Spleen (tissue), 11 donors: ENCODE measurements at regions not wholly inside any gene's neighbourhood (a gene's known extent, or its start where the extent isn't known, plus 50 kb on each side); places are given as distances from the start of the nearest gene placed in this dataset.

Experiments used
- DNase-seq: peaks from one replicate; pipeline ENCODE4 v3.0.0-alpha.2; 2020
- H3K27ac ChIP-seq, 8 donors: fragments of 200-600 bp; sonication (generic) in 7 of 8; 1 replicate in 4 of 8; 2 replicates in 4 of 8; pipeline versions ENCODE4 v1.5.0 to v1.8.0; 2016 to 2021; ENCODE audit warnings: inconsistent platforms in 4 of 8, mild to moderate bottlenecking in 4 of 8, moderate library complexity in 1 of 8
- H3K27me3 ChIP-seq, 7 donors: fragments of 200-600 bp; sonication (generic) in 6 of 7; replicated peaks in 1 of 7; 1 replicate in 4 of 7; 2 replicates in 3 of 7; pipeline versions ENCODE4 v1.5.0 to v1.8.0; 2016 to 2021; ENCODE audit warnings: inconsistent platforms in 3 of 7, mild to moderate bottlenecking in 1 of 7
- H3K36me3 ChIP-seq, 6 donors: fragments of 200-600 bp; sonication (generic) in 5 of 6; 1 replicate in 4 of 6; 2 replicates in 2 of 6; pipeline versions ENCODE4 v1.5.0 to v1.8.0; 2016 to 2021; ENCODE audit warnings: inconsistent platforms in 2 of 6
- H3K4me1 ChIP-seq, 6 donors: fragments of 200-600 bp; sonication (generic) in 5 of 6; 1 replicate in 3 of 6; 2 replicates in 3 of 6; pipeline versions ENCODE4 v1.5.0 to v1.8.0; 2016 to 2021; ENCODE audit warnings: inconsistent platforms in 3 of 6
- H3K4me3 ChIP-seq, 8 donors: fragments of 200-600 bp; sonication (generic) in 7 of 8; 1 replicate in 4 of 8; 2 replicates in 4 of 8; pipeline versions ENCODE4 v1.5.0 to v1.8.0; 2016 to 2021; ENCODE audit warnings: inconsistent platforms in 4 of 8, mild to moderate bottlenecking in 4 of 8, moderate library complexity in 2 of 8
- H3K9me3 ChIP-seq, 8 donors: fragments of 200-600 bp; sonication (generic) in 7 of 8; 1 replicate in 4 of 8; 2 replicates in 4 of 8; pipeline versions ENCODE4 v1.5.0 to v1.8.0; 2016 to 2021; ENCODE audit warnings: inconsistent platforms in 4 of 8
- POLR2A ChIP-seq, 3 donors: fragments of 450-650 bp; IDR thresholded peaks; one replicate each; pipeline ENCODE4 v1.5.1; 2017; ENCODE audit warnings: antibody characterized with exemption in 3 of 3, mild to moderate bottlenecking in 1 of 3
- POLR2AphosphoS5 ChIP-seq, 3 donors: sonication (generic); formaldehyde crosslinking; IDR thresholded peaks; one replicate each; pipeline ENCODE4 v1.5.1; 2017; ENCODE audit warnings: antibody characterized with exemption in 3 of 3
- whole genome bisulfite sequencing, 5 donors: extraction: QIAGEN DNeasy Blood & Tissue Kit in 3 of 5; methylation state at CpG; one replicate each; pipeline versions ENCODE4 v1.1.5 to v1.1.7; 2013 to 2018; 5-methylcytosine and 5-hydroxymethylcytosine counted together
- intact Hi-C: fragments of 100-400 bp; cut with DNase I; formaldehyde crosslinking; loops from one replicate; pipeline ENCODE4 v1.15.0; 2023; ENCODE audit warnings: low total_unique reads
- TF ChIP-seq, protein P1 (sequence below), 11 experiments: fragments of 200-600 bp in 7 of 11; fragments of 450-650 bp in 4 of 11; sonication (generic) in 4 of 11; IDR thresholded peaks in 8 of 11; conservative IDR thresholded peaks in 3 of 11; 1 replicate in 7 of 11; 2 replicates in 4 of 11; pipeline versions ENCODE4 v1.4.0 to v1.8.0; 2016 to 2021; ENCODE audit warnings: antibody characterized with exemption in 11 of 11, inconsistent platforms in 4 of 11, mild to moderate bottlenecking in 1 of 11
- donor health status: healthy with polysubstance abuse.
- donor health status: DM: no; HTN: no; CAD: no; lungs with moderate emphysema.
- donor health status: DM: no; HTN: no; CAD: no.
- donor health status: Bipolar disorder and iron deficiency.
- donor health status: healthy.
- donor health status: DM: no; HTN: no; CAD: no.
- donor health status: DM: yes; HTN: yes; CAD: no.

DNA sequence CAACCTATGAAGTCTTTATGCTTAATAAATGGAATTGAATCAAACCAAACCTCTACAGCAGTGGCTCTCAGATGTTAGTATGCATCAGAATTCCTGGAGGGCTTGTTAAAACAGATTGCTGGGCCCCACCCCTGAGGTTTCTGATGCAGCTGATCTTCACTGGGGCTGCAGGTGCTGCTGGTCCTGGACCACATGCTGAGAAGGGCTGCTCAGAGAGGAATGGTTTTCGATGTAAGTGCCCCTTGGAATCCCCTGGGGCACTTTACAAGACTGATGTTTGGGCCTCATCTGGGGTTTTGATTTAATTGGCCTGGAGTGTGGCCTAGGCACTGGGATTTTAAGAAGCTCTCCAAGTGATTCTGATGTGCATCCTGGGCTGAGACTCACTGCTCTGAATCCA is 403.8 kb upstream of the HS6ST1 start:
- intact Hi-C loops: no loop called here
- Histone ChIP-seq H3K9me3 (no peaks in the 10 kb centered on the region), H3K27me3 (peaks cover 0 to 3% (median 0%) of the 10 kb centered on the region in 7 donors), H3K27ac (no peak overlapping the region), H3K4me1 (no peaks in the 10 kb centered on the region), H3K4me3 (no peak overlapping the region), H3K36me3 (no peaks in the 10 kb centered on the region)
- DNase-seq: no peak
- 55 to 85% (median 80%) methylated on average over 1 of the region's 1 CpG for WGBS, 5 donors
- TF ChIP-seq POLR2A (IDR thresholded peaks at IDR 0.05): no peak
- no peak for TF ChIP-seq POLR2AphosphoS5 (IDR thresholded peaks at IDR 0.05)
- TF ChIP-seq, protein P1, sequence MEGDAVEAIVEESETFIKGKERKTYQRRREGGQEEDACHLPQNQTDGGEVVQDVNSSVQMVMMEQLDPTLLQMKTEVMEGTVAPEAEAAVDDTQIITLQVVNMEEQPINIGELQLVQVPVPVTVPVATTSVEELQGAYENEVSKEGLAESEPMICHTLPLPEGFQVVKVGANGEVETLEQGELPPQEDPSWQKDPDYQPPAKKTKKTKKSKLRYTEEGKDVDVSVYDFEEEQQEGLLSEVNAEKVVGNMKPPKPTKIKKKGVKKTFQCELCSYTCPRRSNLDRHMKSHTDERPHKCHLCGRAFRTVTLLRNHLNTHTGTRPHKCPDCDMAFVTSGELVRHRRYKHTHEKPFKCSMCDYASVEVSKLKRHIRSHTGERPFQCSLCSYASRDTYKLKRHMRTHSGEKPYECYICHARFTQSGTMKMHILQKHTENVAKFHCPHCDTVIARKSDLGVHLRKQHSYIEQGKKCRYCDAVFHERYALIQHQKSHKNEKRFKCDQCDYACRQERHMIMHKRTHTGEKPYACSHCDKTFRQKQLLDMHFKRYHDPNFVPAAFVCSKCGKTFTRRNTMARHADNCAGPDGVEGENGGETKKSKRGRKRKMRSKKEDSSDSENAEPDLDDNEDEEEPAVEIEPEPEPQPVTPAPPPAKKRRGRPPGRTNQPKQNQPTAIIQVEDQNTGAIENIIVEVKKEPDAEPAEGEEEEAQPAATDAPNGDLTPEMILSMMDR (IDR thresholded peaks at IDR 0.05 in 8 of 11, conservative IDR thresholded peaks at IDR 0.05 in 3 of 11): no peak

DNA sequence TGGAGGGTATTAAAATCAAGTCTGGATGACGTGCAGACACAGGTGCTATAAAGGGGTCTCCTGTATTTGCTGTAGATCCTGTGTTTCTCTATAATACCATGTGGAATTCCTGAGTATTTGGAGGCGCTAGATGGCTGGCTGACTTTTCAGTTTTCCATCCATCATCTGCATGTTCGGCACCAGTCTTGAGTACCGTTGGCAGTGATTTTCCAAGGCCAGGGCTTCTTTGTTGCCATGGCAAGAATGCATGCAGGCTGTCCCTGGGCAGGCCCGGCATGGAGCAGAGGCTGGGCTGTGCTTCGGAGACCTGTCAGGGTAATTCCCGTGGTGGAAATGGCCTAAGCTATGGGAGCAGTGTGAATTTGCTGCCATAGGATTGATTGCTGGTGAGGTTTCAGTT is 405.9 kb upstream of the HS6ST1 start:
- Histone ChIP-seq H3K27me3 (no peaks in the 10 kb centered on the region), H3K4me1 (no peaks in the 10 kb centered on the region), H3K36me3 (no peaks in the 10 kb centered on the region), H3K9me3 (peaks cover 0 to 12% (median 9%) of the 10 kb centered on the region in 8 donors), H3K27ac (no peak overlapping the region), H3K4me3 (no peak overlapping the region)
- 82 to 94% (median 90%) methylated on average over 7 of the region's 7 CpGs for WGBS, 5 donors
- TF ChIP-seq POLR2AphosphoS5 (IDR thresholded peaks at IDR 0.05): no peak
- TF ChIP-seq, protein P1 (IDR thresholded peaks at IDR 0.05 in 8 of 11, conservative IDR thresholded peaks at IDR 0.05 in 3 of 11): no peak
- no peak for TF ChIP-seq POLR2A (IDR thresholded peaks at IDR 0.05)
- intact Hi-C loops: no loop called here
- DNase-seq: no peak

GRCh38 chr2:128724972-128725371 is 406.3 kb upstream of the HS6ST1 start:
- Histone ChIP-seq H3K27me3 (no peaks in the 10 kb centered on the region), H3K36me3 (no peaks in the 10 kb centered on the region), H3K27ac (no peak overlapping the region), H3K4me1 (no peaks in the 10 kb centered on the region), H3K4me3 (no peak overlapping the region), H3K9me3 (peaks cover 0 to 14% (median 12%) of the 10 kb centered on the region in 8 donors)
- DNase-seq: no peak
- intact Hi-C loops: no loop called here
- TF ChIP-seq POLR2A (IDR thresholded peaks at IDR 0.05) (no peak), POLR2AphosphoS5 (IDR thresholded peaks at IDR 0.05) (no peak)
- TF ChIP-seq, protein P1 (IDR thresholded peaks at IDR 0.05 in 8 of 11, conservative IDR thresholded peaks at IDR 0.05 in 3 of 11): no peak
- 90 to 96% (median 90%) methylated on average over 7 of the region's 7 CpGs for WGBS, 5 donors

- WGBS, 5 donors: 64 to 84% (median 77%) methylated on average over 2 of the region's 2 CpGs
These were observed 407.6 kb upstream of the HS6ST1 start for GRCh38 chr2:128726236-128726635.

More at GRCh38 chr2:128726236-128726635, 407.6 kb upstream of the HS6ST1 start:
- H3K27ac ChIP-seq: no peak overlapping the region
- no peaks in the 10 kb centered on the region for H3K27me3 ChIP-seq
- peaks cover 0 to 14% (median 12%) of the 10 kb centered on the region in 8 donors for H3K9me3 ChIP-seq
- no peaks in the 10 kb centered on the region for H3K4me1 ChIP-seq
- TF ChIP-seq POLR2AphosphoS5 (IDR thresholded peaks at IDR 0.05) (no peak), POLR2A (IDR thresholded peaks at IDR 0.05) (no peak)
- TF ChIP-seq, protein P1 (IDR thresholded peaks at IDR 0.05 in 8 of 11, conservative IDR thresholded peaks at IDR 0.05 in 3 of 11): no peak
- no peak overlapping the region for H3K4me3 ChIP-seq
- no peak for DNase-seq
- intact Hi-C loops: no loop called here
- H3K36me3 ChIP-seq: no peaks in the 10 kb centered on the region
